NT2/D1 (cell line): ENCODE measurements at regions not wholly inside any gene's neighbourhood (a gene's known extent, or its start where the extent isn't known, plus 50 kb on each side); places are given as distances from the start of the nearest gene placed in this dataset.

Experiments used
- SUZ12 ChIP-seq: IDR thresholded peaks from 2 replicates; pipeline ENCODE4 v1.6.1; 2011; ENCODE audit not compliant: insufficient read length, insufficient read depth; ENCODE audit errors: extremely low read depth
- YY1 ChIP-seq: IDR thresholded peaks from 2 replicates; pipeline ENCODE4 v1.6.1; 2011; ENCODE audit not compliant: insufficient read length, insufficient read depth
- ZNF274 ChIP-seq: IDR thresholded peaks from 2 replicates; pipeline ENCODE4 v1.6.1; 2011; ENCODE audit warnings: mild to moderate bottlenecking, low read depth, low read length

DNA sequence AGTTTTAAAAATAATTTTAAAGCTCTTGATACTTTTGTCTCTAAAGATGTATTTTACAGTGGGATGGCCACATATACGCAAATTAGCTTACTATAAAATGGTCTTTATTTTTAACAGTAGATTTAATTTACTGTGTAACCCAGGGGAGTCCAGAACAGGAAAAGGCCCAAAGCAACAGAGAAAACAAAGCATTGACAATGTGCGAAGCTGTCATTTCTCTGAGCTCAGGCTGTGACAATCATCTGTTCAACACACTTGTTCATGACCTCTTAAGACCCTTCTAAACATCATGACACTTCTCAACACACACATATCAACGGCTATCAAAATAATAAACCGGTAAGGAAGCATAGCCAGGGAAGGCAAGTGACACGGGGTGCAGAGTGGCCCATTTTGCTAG, 499.6 kb upstream of the MPDZ start:
- no peak for TF ChIP-seq SUZ12
- TF ChIP-seq ZNF274, result no peak
- no peak for TF ChIP-seq YY1
